Heart right ventricle (tissue), 16 donors: ENCODE measurements at regions not wholly inside any gene's neighbourhood (a gene's known extent, or its start where the extent isn't known, plus 50 kb on each side); places are given as distances from the start of the nearest gene placed in this dataset.

ENCODE experiments used
- ATAC-seq, 8 donors: fragments of 200-7000 bp; cut with Tn5 transposase; one replicate each; pipeline ENCODE4 v1.9.1; 2020; ENCODE audit warnings: mild to moderate bottlenecking in 8 of 8, moderate library complexity in 8 of 8, moderate number of reproducible peaks in 1 of 8
- DNase-seq, 2 donors: peaks; one replicate each; pipeline ENCODE4 v3.0.0-alpha.2; 2020
- H3K27ac ChIP-seq, 10 donors: fragments of 200-600 bp; sonication (generic) in 2 of 10; one replicate each; pipeline versions ENCODE4 v1.5.0 to v1.8.0; 2020 to 2022; ENCODE audit warnings: mild to moderate bottlenecking in 3 of 10
- H3K27me3 ChIP-seq, 7 donors: fragments of 200-600 bp; one replicate each; pipeline ENCODE4 v1.8.0; 2021 to 2022; ENCODE audit warnings: mild to moderate bottlenecking in 2 of 7
- H3K36me3 ChIP-seq, 9 donors: fragments of 200-600 bp; sonication (generic) in 1 of 9; one replicate each; pipeline versions ENCODE4 v1.5.0 to v1.8.0; 2020 to 2022; ENCODE audit warnings: mild to moderate bottlenecking in 2 of 9
- H3K4me1 ChIP-seq, 9 donors: fragments of 200-600 bp; sonication (generic) in 1 of 9; one replicate each; pipeline versions ENCODE4 v1.5.0 to v1.8.0; 2020 to 2022; ENCODE audit warnings: mild to moderate bottlenecking in 4 of 9
- H3K4me3 ChIP-seq, 10 donors: fragments of 200-600 bp; sonication (generic) in 2 of 10; one replicate each; pipeline versions ENCODE4 v1.5.0 to v1.8.0; 2020 to 2022; ENCODE audit warnings: mild to moderate bottlenecking in 7 of 10, moderate library complexity in 2 of 10
- H3K9me3 ChIP-seq, 11 donors: fragments of 200-600 bp in 10 of 11; sonication (generic) in 2 of 11; one replicate each; pipeline versions ENCODE4 v1.5.0 to v1.8.0; 2013 to 2022; ENCODE audit warnings: mild to moderate bottlenecking in 2 of 11, control low read depth in 1 of 11, moderate library complexity in 1 of 11
- CTCF ChIP-seq, 9 donors: fragments of 200-600 bp; sonication (generic) in 2 of 9; IDR thresholded peaks; one replicate each; pipeline versions ENCODE4 v1.5.0 to v1.8.0; 2021 to 2022; ENCODE audit warnings: antibody characterized with exemption in 9 of 9, mild to moderate bottlenecking in 5 of 9, moderate library complexity in 1 of 9
- WGBS, 2 donors: extraction: QIAGEN DNeasy Blood & Tissue Kit; methylation state at CpG; one replicate each; pipeline ENCODE4 v1.1.7; 2013; ENCODE audit warnings: inconsistent platforms in 1 of 2; 5-methylcytosine and 5-hydroxymethylcytosine counted together
- intact Hi-C, 10 donors: fragments of 100-400 bp; cut with DNase I; formaldehyde crosslinking; loops; one replicate each; pipeline versions ENCODE4 v1.11.1 to v1.14.2; 2022
- donor health status: Arrhythmogenic right ventricular cardiomyopathy.
- donor health status: ischemic (EF 13 %, LVEDD 7.1; RV severe dilation, severe dysfunction).
- donor health status: healthy with polysubstance abuse.
- donor health status: DM: no; HTN: yes; CAD: no.
- donor health status: DM: no; HTN: no; CAD: no.
- donor health status: ischemic (EF 25% LVEDD 6.9; RV normal size, moderate dysfunction).
- donor health status: ischemic (EF 25% LVEDD 5.7; RV mildly dilated, moderate dysfunction).
- donor health status: healthy.
- donor health status: DM: yes; HTN: yes; CAD: no.
- donor health status: Ischemic cardiomyopathy.
- donor health status: ischemic (EF 35%, LVEDD 5.7; RV mildly dilated, moderate dysfunction).
- donor health status: nonischemic (EF 11% LVEDD 7.7; RV severe dilation, severe dysfunction).
- donor health status: DM: yes; HTN: yes; CAD: no.
- donor health status: PGD.
- donor health status: ischemic (EF 29% LVEDD 5.4; RV normal size, mild dysfunction).
- donor health status: nonischemic (EF 23%, LVEDD 6.1; RV moderate dilation, normal function).

GRCh38 chr3:31270010-31270409 is 262.7 kb upstream of the STT3B start:
- DNase-seq (no peak), ATAC-seq (no peak)
- peaks cover 0 to 14% (median 0%) of the 10 kb centered on the region in 9 donors for H3K4me1 ChIP-seq
- H3K36me3 ChIP-seq: no peaks in the 10 kb centered on the region
- H3K27me3 ChIP-seq: no peaks in the 10 kb centered on the region
- intact Hi-C loops: no loop called here
- TF ChIP-seq CTCF (IDR thresholded peaks at IDR 0.05): no peak
- H3K9me3 ChIP-seq: no peaks in the 10 kb centered on the region
- no peak overlapping the region for H3K4me3 ChIP-seq
- H3K27ac ChIP-seq: no peak overlapping the region

- TF ChIP-seq CTCF (IDR thresholded peaks at IDR 0.05): no peak
- no peaks in the 10 kb centered on the region for H3K27me3 ChIP-seq
- 78 to 82% methylated on average over 3 of the region's 3 CpGs for WGBS, 2 donors
- H3K9me3 ChIP-seq: no peaks in the 10 kb centered on the region
- H3K27ac ChIP-seq: peak overlapping the region in 1 of 10 donors; percentile 38
- H3K4me1 ChIP-seq: peaks cover 0 to 19% (median 0%) of the 10 kb centered on the region in 9 donors
- no peaks in the 10 kb centered on the region for H3K36me3 ChIP-seq
- H3K4me3 ChIP-seq: no peak overlapping the region
- intact Hi-C loops: no loop called here
- ATAC-seq (peak in 5 of 8 donors; percentile 23 to 55 (median 25)), DNase-seq (no peak)
Observed at GRCh38 chr3:31274326-31275024, 258.2 kb upstream of the STT3B start.

DNA sequence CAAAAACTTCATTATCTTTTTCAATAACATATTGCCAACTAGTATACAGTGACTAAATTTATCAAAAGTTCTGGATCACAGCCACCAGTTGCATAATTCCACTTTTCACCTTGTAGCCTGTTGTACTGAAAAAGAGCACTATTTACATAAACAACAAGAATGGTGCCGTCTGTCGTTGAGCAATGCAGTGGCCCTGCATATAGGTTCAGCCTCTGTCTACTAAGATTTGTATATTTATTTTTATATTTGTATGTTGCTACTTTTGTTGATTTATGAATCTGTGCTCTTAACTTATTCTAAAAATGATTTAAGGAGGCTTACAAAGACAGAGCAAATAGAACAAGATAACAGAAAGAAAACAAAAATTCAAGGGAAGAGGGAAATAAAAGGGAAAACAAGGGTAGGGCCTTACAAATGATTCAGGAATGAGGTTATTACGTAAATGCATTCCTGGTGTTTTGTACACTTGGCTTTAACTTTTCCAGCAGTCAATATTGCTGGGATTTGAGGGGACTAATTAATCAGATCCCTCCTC is 257.6 kb upstream of the STT3B start:
- ATAC-seq (peak in 2 of 8 donors; percentile 30 to 61), DNase-seq (no peak)
- intact Hi-C loops: no loop called here
- no peak overlapping the region for H3K4me3 ChIP-seq
- no peak for TF ChIP-seq CTCF (IDR thresholded peaks at IDR 0.05)
- H3K4me1 ChIP-seq: peaks cover 0 to 19% (median 0%) of the 10 kb centered on the region in 9 donors
- H3K27me3 ChIP-seq: no peaks in the 10 kb centered on the region
- peak overlapping the region in 1 of 10 donors; percentile 38 for H3K27ac ChIP-seq
- no peaks in the 10 kb centered on the region for H3K9me3 ChIP-seq
- 49 to 65% methylated on average over 3 of the region's 3 CpGs for WGBS, 2 donors
- no peaks in the 10 kb centered on the region for H3K36me3 ChIP-seq

- 80 to 81% methylated on average over 3 of the region's 3 CpGs for WGBS, 2 donors
- no peaks in the 10 kb centered on the region for H3K27me3 ChIP-seq
- DNase-seq: no peak
- no peak for TF ChIP-seq CTCF (IDR thresholded peaks at IDR 0.05)
- H3K36me3 ChIP-seq: no peaks in the 10 kb centered on the region
- H3K9me3 ChIP-seq: no peaks in the 10 kb centered on the region
- no peak overlapping the region for H3K4me3 ChIP-seq
- ATAC-seq: no peak
- peaks cover 0 to 19% (median 0%) of the 10 kb centered on the region in 9 donors for H3K4me1 ChIP-seq
- intact Hi-C loops: no loop called here
- H3K27ac ChIP-seq: peak overlapping the region in 1 of 10 donors; percentile 38
Observed at GRCh38 chr3:31275583-31275982, 257.1 kb upstream of the STT3B start.
